Urinary bladder (tissue), 3 donors: ENCODE measurements at regions not wholly inside any gene's neighbourhood (a gene's known extent, or its start where the extent isn't known, plus 50 kb on each side); places are given as distances from the start of the nearest gene placed in this dataset.

Experiments
- DNase-seq: peaks from one replicate; pipeline ENCODE4 v3.0.0-alpha.2; 2015; ENCODE audit errors: extremely low spot score
- H3K27ac ChIP-seq: one replicate; pipeline ENCODE4 v1.5.1; 2013; ENCODE audit warnings: low read depth, mild to moderate bottlenecking, moderate library complexity
- H3K36me3 ChIP-seq: one replicate; pipeline ENCODE4 v1.6.1; 2013; ENCODE audit warnings: mild to moderate bottlenecking, moderate library complexity; ENCODE audit not compliant: insufficient read depth
- H3K4me1 ChIP-seq: one replicate; pipeline ENCODE4 v1.6.1; 2013; ENCODE audit warnings: mild to moderate bottlenecking, moderate library complexity; ENCODE audit not compliant: insufficient read depth
- H3K4me3 ChIP-seq: one replicate; pipeline ENCODE4 v1.5.1; 2013; ENCODE audit warnings: low read depth, low read length
- WGBS: extraction: QIAGEN DNeasy Blood & Tissue Kit; methylation state at CpG from one replicate; pipeline ENCODE4 v1.1.7; 2013; 5-methylcytosine and 5-hydroxymethylcytosine counted together
- donor health status: healthy with polysubstance abuse.
- donor health status: healthy.

GRCh38 chr6:168896321-168896720, 357.3 kb downstream of the THBS2 start:
- no peak overlapping the region for H3K4me3 ChIP-seq
- H3K36me3 ChIP-seq = no peaks in the 10 kb centered on the region
- H3K4me1 ChIP-seq = no peaks in the 10 kb centered on the region
- 82% methylated on average over 9 of the region's 9 CpGs for WGBS
- H3K27ac ChIP-seq = no peak overlapping the region
- no peak for DNase-seq

GRCh38 chr6:168895102-168895812, 358.4 kb downstream of the THBS2 start:
- peak; percentile 76 for DNase-seq
- 28% methylated on average over 17 of the region's 17 CpGs for whole genome bisulfite sequencing
- no peak overlapping the region for H3K4me3 ChIP-seq
- H3K36me3 ChIP-seq = no peaks in the 10 kb centered on the region
- H3K4me1 ChIP-seq = no peaks in the 10 kb centered on the region
- H3K27ac ChIP-seq = no peak overlapping the region

DNA sequence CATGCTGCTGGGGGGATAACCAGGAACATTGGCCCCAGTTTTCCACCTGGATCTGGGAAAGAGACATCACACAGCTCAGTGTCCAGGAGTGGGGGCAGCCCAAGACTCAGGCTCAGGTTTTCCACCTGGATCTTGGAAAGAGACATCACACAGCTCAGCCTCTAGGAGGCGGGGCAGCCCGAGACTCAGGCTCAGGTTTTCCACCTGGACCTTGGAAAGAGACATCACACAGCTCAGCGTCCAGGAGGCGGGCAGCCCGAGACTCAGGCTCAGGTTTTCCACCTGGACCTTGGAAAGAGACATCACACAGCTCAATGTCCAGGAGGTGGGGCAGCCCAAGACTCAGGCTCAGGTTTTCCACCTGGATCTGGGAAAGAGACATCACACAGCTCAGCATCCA, 361.6 kb downstream of the THBS2 start:
- Histone ChIP-seq H3K4me1 (no peaks in the 10 kb centered on the region), H3K27ac (no peak overlapping the region), H3K4me3 (no peak overlapping the region), H3K36me3 (no peaks in the 10 kb centered on the region)
- 89% methylated on average over 5 of the region's 5 CpGs for WGBS
- DNase-seq = no peak

DNA sequence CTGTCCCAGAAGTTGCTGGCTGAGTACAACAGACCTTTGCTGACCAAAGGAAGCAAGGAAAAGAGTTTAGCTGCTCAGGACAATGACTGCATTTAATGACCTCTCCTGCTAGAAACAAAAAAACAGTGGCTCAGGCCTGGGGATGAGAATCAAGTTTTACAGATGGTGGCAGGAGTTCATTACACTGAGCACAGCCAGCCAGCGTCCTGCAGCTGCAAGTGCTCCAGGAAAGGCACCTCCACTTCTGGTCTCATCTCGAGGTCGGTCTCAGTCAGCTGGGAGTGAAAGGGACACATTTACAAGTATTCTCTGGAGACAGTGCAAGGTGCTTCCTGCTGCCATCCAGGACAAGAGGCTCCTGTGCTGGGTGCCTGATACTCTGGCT, 362.7 kb downstream of the THBS2 start:
- Histone ChIP-seq H3K4me3 (no peak overlapping the region), H3K36me3 (no peaks in the 10 kb centered on the region), H3K27ac (no peak overlapping the region), H3K4me1 (no peaks in the 10 kb centered on the region)
- 75% methylated on average over 3 of the region's 3 CpGs for WGBS
- DNase-seq = no peak

DNA sequence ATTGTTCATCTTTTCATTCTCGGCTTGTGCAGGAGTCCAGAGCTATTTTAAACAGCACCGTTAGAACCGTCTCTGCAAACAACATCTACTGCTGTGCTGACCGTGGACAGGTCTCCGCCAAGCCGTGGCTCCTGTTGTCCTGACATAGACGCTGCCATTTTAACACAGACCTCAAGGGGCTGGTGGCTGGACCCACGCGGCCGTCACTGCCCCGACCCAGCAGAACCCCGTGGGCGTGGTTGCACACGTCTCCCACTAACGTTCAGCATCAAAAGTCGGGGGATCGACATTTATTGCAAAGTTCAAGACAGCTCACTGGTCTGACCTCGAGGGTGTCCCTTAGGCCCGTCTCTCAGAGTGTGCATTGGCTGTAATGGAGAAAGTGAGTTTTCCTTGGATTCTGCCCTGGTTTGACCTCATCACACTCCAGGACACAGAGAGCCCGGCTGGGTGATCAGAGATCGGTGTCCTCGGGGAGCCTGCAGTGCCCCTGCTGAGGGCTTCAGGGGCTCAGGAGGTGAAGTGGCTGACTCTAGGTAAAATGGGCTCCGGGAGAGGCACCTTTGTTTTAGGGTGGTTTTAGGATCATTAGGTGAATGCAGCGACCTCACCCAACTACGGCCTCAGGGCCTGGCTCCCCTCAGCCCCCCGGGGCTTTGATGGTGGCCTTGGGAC, 363.2 kb downstream of the THBS2 start:
- H3K4me1 ChIP-seq = no peaks in the 10 kb centered on the region
- WGBS = 82% methylated on average over 26 of the region's 26 CpGs
- H3K36me3 ChIP-seq = no peaks in the 10 kb centered on the region

GRCh38 chr6:168888786-168889345, 364.8 kb downstream of the THBS2 start:
- H3K4me1 ChIP-seq = no peaks in the 10 kb centered on the region
- WGBS = 89% methylated on average over 18 of the region's 18 CpGs
- H3K27ac ChIP-seq = no peak overlapping the region
- no peak for DNase-seq
- H3K36me3 ChIP-seq = no peaks in the 10 kb centered on the region
- H3K4me3 ChIP-seq = no peak overlapping the region

More for the DNA sequence above, 363.2 kb downstream of the THBS2 start:
- no peak overlapping the region for H3K27ac ChIP-seq
- no peak for DNase-seq
- no peak overlapping the region for H3K4me3 ChIP-seq

DNA sequence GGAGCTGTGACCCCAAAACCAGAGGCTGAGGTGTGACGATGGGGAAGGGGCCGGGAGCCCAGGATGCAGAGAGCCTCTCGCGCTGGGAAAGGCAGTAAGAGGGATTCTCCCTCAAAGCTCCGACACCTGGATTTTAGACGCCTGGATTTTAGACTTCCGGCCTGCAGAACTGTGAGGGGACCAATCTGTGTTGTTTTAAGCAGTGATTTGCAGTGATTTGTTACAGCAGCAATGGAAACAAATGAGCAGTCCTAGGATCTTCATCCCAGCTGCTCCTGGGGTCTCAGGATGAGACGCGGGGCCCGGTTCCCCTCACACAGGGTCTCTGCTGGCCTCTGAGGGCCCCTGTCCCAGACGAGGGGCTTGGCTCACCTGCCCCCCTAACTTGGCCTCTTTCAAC, 365.5 kb downstream of the THBS2 start:
- WGBS = 94% methylated on average over 11 of the region's 11 CpGs

GRCh38 chr6:168887621-168888020, 366.0 kb downstream of the THBS2 start:
- no peak overlapping the region for H3K4me3 ChIP-seq
- WGBS = 87% methylated on average over 10 of the region's 10 CpGs
- H3K4me1 ChIP-seq = no peaks in the 10 kb centered on the region
- no peaks in the 10 kb centered on the region for H3K36me3 ChIP-seq
- DNase-seq = no peak
- no peak overlapping the region for H3K27ac ChIP-seq

More for the DNA sequence above, 365.5 kb downstream of the THBS2 start:
- no peaks in the 10 kb centered on the region for H3K4me1 ChIP-seq
- no peak for DNase-seq
- H3K4me3 ChIP-seq = no peak overlapping the region
- H3K27ac ChIP-seq = no peak overlapping the region
- no peaks in the 10 kb centered on the region for H3K36me3 ChIP-seq

DNA sequence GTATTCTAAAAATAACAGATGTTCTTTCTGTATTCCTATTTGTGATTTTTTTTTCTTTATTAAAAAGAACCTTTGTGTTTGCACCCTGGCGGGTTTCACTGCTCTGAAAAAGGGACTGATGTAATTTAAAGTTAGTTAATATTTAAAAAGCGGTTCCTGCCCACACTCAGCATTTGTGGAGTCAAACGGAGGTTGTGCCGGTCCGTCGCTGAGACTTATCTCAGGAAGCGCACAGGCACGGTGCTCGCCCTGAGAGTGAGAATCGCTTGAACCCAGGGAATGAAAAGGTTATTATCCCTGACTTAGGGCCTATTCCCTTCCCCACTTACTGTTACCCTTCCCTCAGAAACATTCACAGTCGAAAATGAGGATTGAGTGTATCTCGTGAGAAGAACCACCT, 366.7 kb downstream of the THBS2 start:
- WGBS = 91% methylated on average over 12 of the region's 12 CpGs
- no peak overlapping the region for H3K27ac ChIP-seq
- no peaks in the 10 kb centered on the region for H3K4me1 ChIP-seq
- H3K4me3 ChIP-seq = no peak overlapping the region
- H3K36me3 ChIP-seq = no peaks in the 10 kb centered on the region
- no peak for DNase-seq

DNA sequence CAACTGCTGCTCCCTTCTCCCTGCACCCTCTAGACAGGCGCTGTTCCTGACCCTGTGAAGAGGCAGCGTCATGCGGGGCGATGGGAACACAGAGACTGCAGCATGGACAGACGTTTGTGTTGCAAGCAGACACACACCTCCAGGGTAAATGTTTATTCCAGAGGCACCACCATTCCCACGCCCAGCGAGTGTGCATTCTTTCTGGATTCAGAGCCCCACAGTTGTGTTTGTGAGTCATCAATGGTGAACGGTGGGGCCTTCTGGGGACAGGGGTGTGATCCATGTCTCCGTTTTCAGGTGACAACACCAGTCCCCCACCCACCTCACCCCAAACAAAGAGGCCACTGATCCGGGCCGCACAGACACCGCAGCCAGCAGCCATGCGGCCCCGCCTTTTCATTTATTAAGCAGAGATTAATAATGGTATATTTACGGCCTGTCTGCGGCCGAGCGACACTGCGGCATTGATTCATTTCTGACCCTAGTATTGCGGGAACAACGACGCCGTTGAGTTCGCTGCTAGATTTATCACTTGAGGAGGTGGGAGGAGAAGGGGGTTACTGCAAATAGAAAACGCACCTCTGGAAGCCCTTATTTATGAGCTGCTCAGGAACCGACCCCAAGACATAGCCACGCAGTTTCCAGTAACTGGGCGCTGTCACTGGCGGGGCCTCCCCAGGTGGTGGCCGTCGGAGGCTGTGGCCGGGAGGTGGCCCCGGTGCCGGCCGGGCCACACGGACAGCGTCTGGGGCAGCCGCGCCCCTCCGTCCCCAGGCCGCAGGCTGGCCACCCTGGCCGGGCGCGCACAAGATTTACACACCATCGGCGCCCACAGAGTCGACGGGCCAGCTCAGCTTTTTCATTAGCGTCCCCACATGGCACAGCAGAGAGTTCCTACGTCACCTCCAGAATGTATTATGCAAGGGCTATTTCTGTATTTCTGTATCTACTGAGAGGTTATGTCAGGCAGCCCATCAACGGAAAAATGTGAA, 367.6 kb downstream of the THBS2 start:
- DNase-seq = no peak
- WGBS = 89% methylated on average over 51 of the region's 51 CpGs
- H3K36me3 ChIP-seq = no peaks in the 10 kb centered on the region
- H3K27ac ChIP-seq = no peak overlapping the region
- H3K4me3 ChIP-seq = no peak overlapping the region
- no peaks in the 10 kb centered on the region for H3K4me1 ChIP-seq

- no peak overlapping the region for H3K27ac ChIP-seq
- no peaks in the 10 kb centered on the region for H3K4me1 ChIP-seq
- WGBS = 91% methylated on average over 9 of the region's 9 CpGs
- H3K36me3 ChIP-seq = no peaks in the 10 kb centered on the region
- no peak for DNase-seq
- no peak overlapping the region for H3K4me3 ChIP-seq
These were observed 368.4 kb downstream of the THBS2 start for GRCh38 chr6:168885196-168885595.

DNA sequence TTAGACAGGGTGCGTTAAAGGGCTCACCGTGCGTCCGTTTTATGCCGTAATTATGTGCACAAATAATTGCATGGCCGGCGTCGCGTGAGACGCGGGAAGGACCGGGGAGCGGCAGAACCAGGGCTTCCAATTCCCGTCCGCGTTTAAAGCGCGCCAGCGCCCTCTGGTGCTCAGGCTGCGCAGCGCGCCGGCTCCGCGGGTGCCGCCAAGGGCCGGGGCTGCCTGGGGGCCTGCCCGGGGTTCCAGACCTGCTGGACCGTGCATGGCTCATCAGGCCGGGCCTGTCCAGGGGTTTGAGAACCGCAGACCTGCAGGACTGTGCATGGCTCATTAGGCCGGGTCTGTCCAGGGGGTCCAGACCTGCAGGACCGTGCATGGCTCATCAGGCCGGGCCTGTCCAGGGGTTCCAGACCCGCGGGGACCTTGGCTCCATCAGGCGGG, 369.0 kb downstream of the THBS2 start:
- Histone ChIP-seq H3K4me1 (no peaks in the 10 kb centered on the region), H3K27ac (no peak overlapping the region), H3K36me3 (no peaks in the 10 kb centered on the region), H3K4me3 (no peak overlapping the region)
- 15% methylated on average over 37 of the region's 37 CpGs for WGBS
- no peak for DNase-seq

GRCh38 chr6:168884050-168884645, 369.5 kb downstream of the THBS2 start:
- H3K36me3 ChIP-seq = no peaks in the 10 kb centered on the region
- 80% methylated on average over 21 of the region's 21 CpGs for WGBS
- no peak overlapping the region for H3K27ac ChIP-seq
- DNase-seq = no peak
- H3K4me3 ChIP-seq = no peak overlapping the region
- no peaks in the 10 kb centered on the region for H3K4me1 ChIP-seq
